ENCODE measurements at regions not wholly inside any gene's neighbourhood (a gene's known extent, or its start where the extent isn't known, plus 50 kb on each side); places are given as distances from the start of the nearest gene placed in this dataset.

- TF ChIP-seq EP300 (IDR thresholded peaks at IDR 0.05) (no peak), CTCF (IDR thresholded peaks at IDR 0.05) (no peak)
Measured at GRCh38 chr13:75178436-75178835, 303.5 kb downstream of the TBC1D4 start.

All from gastroesophageal sphincter (tissue), 3 donors.